SU-DHL-6 (cell line): ENCODE measurements at regions not wholly inside any gene's neighbourhood (a gene's known extent, or its start where the extent isn't known, plus 50 kb on each side); places are given as distances from the start of the nearest gene placed in this dataset.

Source experiments
- H2AFZ ChIP-seq: fragments of 200-600 bp; sonication (generic); 2 replicates; pipeline ENCODE4 v1.6.1; 2014; ENCODE audit warnings: low read depth, mild to moderate bottlenecking, moderate library complexity, mixed read lengths, antibody characterized with exemption, low read length; ENCODE audit not compliant: severe bottlenecking
- H3F3A ChIP-seq: fragments of 200-600 bp; shearing (Covaris generic); 2 replicates; pipeline ENCODE4 v1.6.0; 2016; ENCODE audit warnings: antibody characterized with exemption, mild to moderate bottlenecking; ENCODE audit not compliant: insufficient read depth
- H3K27ac ChIP-seq: fragments of 200-600 bp; sonication (generic); 2 replicates; pipeline ENCODE4 v1.5.1; 2016; ENCODE audit warnings: low read depth, mild to moderate bottlenecking, low read length, moderate library complexity, mixed read lengths
- H3K27me3 ChIP-seq: fragments of 200-600 bp; sonication (generic), shearing (Covaris generic); 2 replicates; pipeline ENCODE4 v1.6.0; 2014; ENCODE audit warnings: mild to moderate bottlenecking, low read length
- H3K36me3 ChIP-seq: fragments of 200-600 bp; sonication (generic); 2 replicates; pipeline ENCODE4 v1.6.1; 2014; ENCODE audit warnings: mild to moderate bottlenecking, low read length, mixed read lengths
- H3K4me2 ChIP-seq: fragments of 300-600, 200-600 bp; shearing (Covaris generic), sonication (generic); 2 replicates; pipeline ENCODE4 v1.6.0; 2014; ENCODE audit warnings: low read length, low read depth, mild to moderate bottlenecking; ENCODE audit not compliant: poor library complexity, severe bottlenecking
- H3K4me3 ChIP-seq: fragments of 200-600 bp; sonication (generic); 2 replicates; pipeline ENCODE4 v1.5.1; 2014; ENCODE audit warnings: antibody characterized with exemption, low read length, mild to moderate bottlenecking, mixed read lengths; ENCODE audit not compliant: insufficient read depth, poor library complexity, severe bottlenecking
- H3K79me2 ChIP-seq: fragments of 200-600 bp; sonication (generic); 2 replicates; pipeline ENCODE4 v1.6.1; 2014; ENCODE audit warnings: mild to moderate bottlenecking, low read length, moderate library complexity; ENCODE audit not compliant: insufficient read depth
- H3K9ac ChIP-seq: fragments of 200-600 bp; sonication (generic); 2 replicates; pipeline ENCODE4 v1.7.0; 2014; ENCODE audit warnings: mild to moderate bottlenecking, low read length
- H3K9me2 ChIP-seq: fragments of 200-600 bp; sonication (generic); replicated peaks from 2 replicates; pipeline ENCODE4 v1.6.1; 2014; ENCODE audit warnings: low read length; ENCODE audit not compliant: insufficient read depth
- H3K9me3 ChIP-seq: fragments of 200-600 bp; sonication (generic); 2 replicates; pipeline ENCODE4 v1.6.1; 2014; ENCODE audit warnings: low read length, mixed read lengths; ENCODE audit not compliant: insufficient read depth
- H4K20me1 ChIP-seq: fragments of 200-600 bp; sonication (generic); 2 replicates; pipeline ENCODE4 v1.6.1; 2014; ENCODE audit warnings: low read depth, mild to moderate bottlenecking, antibody characterized with exemption, low read length, moderate library complexity, mixed read lengths
- EZH2phosphoT487 ChIP-seq: fragments of 200-600 bp; sonication (generic), shearing (Covaris generic); conservative IDR thresholded peaks from 2 replicates; pipeline ENCODE4 v1.6.1; 2018; ENCODE audit warnings: mild to moderate bottlenecking, antibody characterized with exemption, low read length, moderate library complexity, mixed read lengths
- TF ChIP-seq, protein P1 (sequence below): fragments of 200-600 bp; sonication (generic); IDR thresholded peaks from one replicate; pipeline ENCODE4 v1.5.1; 2017; ENCODE audit warnings: antibody characterized with exemption, mild to moderate bottlenecking, low read length, moderate library complexity; ENCODE audit not compliant: insufficient read depth, poor library complexity, severe bottlenecking

- H4K20me1 ChIP-seq: no peaks in the 10 kb centered on the region
- no peak overlapping the region for H3K9ac ChIP-seq
- TF ChIP-seq, protein P1, sequence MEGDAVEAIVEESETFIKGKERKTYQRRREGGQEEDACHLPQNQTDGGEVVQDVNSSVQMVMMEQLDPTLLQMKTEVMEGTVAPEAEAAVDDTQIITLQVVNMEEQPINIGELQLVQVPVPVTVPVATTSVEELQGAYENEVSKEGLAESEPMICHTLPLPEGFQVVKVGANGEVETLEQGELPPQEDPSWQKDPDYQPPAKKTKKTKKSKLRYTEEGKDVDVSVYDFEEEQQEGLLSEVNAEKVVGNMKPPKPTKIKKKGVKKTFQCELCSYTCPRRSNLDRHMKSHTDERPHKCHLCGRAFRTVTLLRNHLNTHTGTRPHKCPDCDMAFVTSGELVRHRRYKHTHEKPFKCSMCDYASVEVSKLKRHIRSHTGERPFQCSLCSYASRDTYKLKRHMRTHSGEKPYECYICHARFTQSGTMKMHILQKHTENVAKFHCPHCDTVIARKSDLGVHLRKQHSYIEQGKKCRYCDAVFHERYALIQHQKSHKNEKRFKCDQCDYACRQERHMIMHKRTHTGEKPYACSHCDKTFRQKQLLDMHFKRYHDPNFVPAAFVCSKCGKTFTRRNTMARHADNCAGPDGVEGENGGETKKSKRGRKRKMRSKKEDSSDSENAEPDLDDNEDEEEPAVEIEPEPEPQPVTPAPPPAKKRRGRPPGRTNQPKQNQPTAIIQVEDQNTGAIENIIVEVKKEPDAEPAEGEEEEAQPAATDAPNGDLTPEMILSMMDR: no peak
- no peak for TF ChIP-seq EZH2phosphoT487
- H3K79me2 ChIP-seq: no peaks in the 10 kb centered on the region
- H3K27ac ChIP-seq: no peak overlapping the region
- H3F3A ChIP-seq: no peaks in the 10 kb centered on the region
- no peaks in the 10 kb centered on the region for H3K36me3 ChIP-seq
- no peak overlapping the region for H3K4me2 ChIP-seq
- no peaks in the 10 kb centered on the region for H3K27me3 ChIP-seq
- H3K4me3 ChIP-seq: no peak overlapping the region
- no peaks in the 10 kb centered on the region for H3K9me2 ChIP-seq
- H2AFZ ChIP-seq: no peak overlapping the region
- no peaks in the 10 kb centered on the region for H3K9me3 ChIP-seq
Measured at GRCh38 chr13:22198641-22199217, 527.9 kb downstream of the FGF9 start.

- no peaks in the 10 kb centered on the region for H3K9me2 ChIP-seq
- no peak overlapping the region for H3K4me2 ChIP-seq
- no peak overlapping the region for H3K4me3 ChIP-seq
- no peaks in the 10 kb centered on the region for H3K36me3 ChIP-seq
- H3K79me2 ChIP-seq: no peaks in the 10 kb centered on the region
- no peaks in the 10 kb centered on the region for H4K20me1 ChIP-seq
- no peak overlapping the region for H2AFZ ChIP-seq
- TF ChIP-seq EZH2phosphoT487: no peak
- TF ChIP-seq, protein P1: no peak
- no peak overlapping the region for H3K27ac ChIP-seq
- H3K9me3 ChIP-seq: no peaks in the 10 kb centered on the region
- H3K27me3 ChIP-seq: no peaks in the 10 kb centered on the region
- no peaks in the 10 kb centered on the region for H3F3A ChIP-seq
- no peak overlapping the region for H3K9ac ChIP-seq
Measured at GRCh38 chr13:22200440-22200839, 529.6 kb downstream of the FGF9 start.

GRCh38 chr13:22201375-22201925 is 530.6 kb downstream of the FGF9 start:
- no peak overlapping the region for H3K9ac ChIP-seq
- no peaks in the 10 kb centered on the region for H3F3A ChIP-seq
- H3K36me3 ChIP-seq: no peaks in the 10 kb centered on the region
- no peak overlapping the region for H2AFZ ChIP-seq
- no peak overlapping the region for H3K4me3 ChIP-seq
- H3K9me3 ChIP-seq: no peaks in the 10 kb centered on the region
- no peaks in the 10 kb centered on the region for H3K9me2 ChIP-seq
- no peak overlapping the region for H3K27ac ChIP-seq
- no peaks in the 10 kb centered on the region for H3K27me3 ChIP-seq
- H3K4me2 ChIP-seq: no peak overlapping the region
- no peaks in the 10 kb centered on the region for H4K20me1 ChIP-seq
- TF ChIP-seq, protein P1: no peak
- no peak for TF ChIP-seq EZH2phosphoT487
- no peaks in the 10 kb centered on the region for H3K79me2 ChIP-seq
